Ascending aorta (tissue), 2 donors: ENCODE measurements at regions not wholly inside any gene's neighbourhood (a gene's known extent, or its start where the extent isn't known, plus 50 kb on each side); places are given as distances from the start of the nearest gene placed in this dataset.

Source experiments
- DNase-seq, 2 donors: peaks; one replicate each; pipeline ENCODE4 v3.0.0-alpha.2; 2019; ENCODE audit warnings: low spot score in 2 of 2
- H3K27ac ChIP-seq, 2 donors: fragments of 200-600 bp; sonication (generic); one replicate each; pipeline ENCODE4 v1.5.1; 2016 to 2017; ENCODE audit warnings: mild to moderate bottlenecking in 1 of 2
- H3K27me3 ChIP-seq: fragments of 200-600 bp; sonication (generic); one replicate; pipeline ENCODE4 v1.5.1; 2017
- H3K36me3 ChIP-seq, 2 donors: fragments of 200-600 bp; sonication (generic); one replicate each; pipeline ENCODE4 v1.5.1; 2016
- H3K4me1 ChIP-seq, 2 donors: fragments of 200-600 bp; sonication (generic); one replicate each; pipeline ENCODE4 v1.5.1; 2016 to 2017; ENCODE audit warnings: mild to moderate bottlenecking in 1 of 2
- H3K4me3 ChIP-seq, 2 donors: fragments of 200-600 bp; sonication (generic); one replicate each; pipeline ENCODE4 v1.5.1; 2016 to 2017; ENCODE audit warnings: mild to moderate bottlenecking in 1 of 2
- H3K9me3 ChIP-seq, 2 donors: fragments of 200-600 bp; sonication (generic); one replicate each; pipeline ENCODE4 v1.5.1; 2016
- CTCF ChIP-seq, 3 experiments: fragments of 200-600 bp in 2 of 3; fragments of 450-650 bp in 1 of 3; sonication (generic) in 2 of 3; IDR thresholded peaks; one replicate each; pipeline ENCODE4 v1.5.1; 2016 to 2019; ENCODE audit warnings: antibody characterized with exemption in 3 of 3, mild to moderate bottlenecking in 1 of 3, moderate library complexity in 1 of 3
- intact Hi-C: fragments of 100-400 bp; cut with DNase I; formaldehyde crosslinking; loops from one replicate; pipeline ENCODE4 v1.15.1; 2023

GRCh38 chr9:26310294-26310693 is 582.3 kb downstream of the CAAP1 start:
- DNase-seq = no peak
- H3K27me3 ChIP-seq = no peaks in the 10 kb centered on the region
- no peak for TF ChIP-seq CTCF (IDR thresholded peaks at IDR 0.05)
- intact Hi-C loops = no loop called here
- no peaks in the 10 kb centered on the region for H3K4me1 ChIP-seq
- no peak overlapping the region for H3K27ac ChIP-seq
- H3K36me3 ChIP-seq = no peaks in the 10 kb centered on the region
- no peak overlapping the region for H3K4me3 ChIP-seq
- no peaks in the 10 kb centered on the region for H3K9me3 ChIP-seq

- no peak overlapping the region for H3K4me3 ChIP-seq
- intact Hi-C loops = no loop called here
- H3K4me1 ChIP-seq = no peaks in the 10 kb centered on the region
- no peaks in the 10 kb centered on the region for H3K36me3 ChIP-seq
- no peaks in the 10 kb centered on the region for H3K9me3 ChIP-seq
- DNase-seq = no peak
- no peaks in the 10 kb centered on the region for H3K27me3 ChIP-seq
- no peak for TF ChIP-seq CTCF (IDR thresholded peaks at IDR 0.05)
- H3K27ac ChIP-seq = no peak overlapping the region
These were observed 584.3 kb downstream of the CAAP1 start for GRCh38 chr9:26308328-26308727.

- no peak overlapping the region for H3K27ac ChIP-seq
- DNase-seq = no peak
- TF ChIP-seq CTCF (IDR thresholded peaks at IDR 0.05) = no peak
- no peaks in the 10 kb centered on the region for H3K4me1 ChIP-seq
- intact Hi-C loops = no loop called here
- no peaks in the 10 kb centered on the region for H3K9me3 ChIP-seq
- H3K4me3 ChIP-seq = no peak overlapping the region
- H3K27me3 ChIP-seq = no peaks in the 10 kb centered on the region
- no peaks in the 10 kb centered on the region for H3K36me3 ChIP-seq
These were observed 590.9 kb downstream of the CAAP1 start for GRCh38 chr9:26301659-26302058.

- no peaks in the 10 kb centered on the region for H3K9me3 ChIP-seq
- DNase-seq = no peak
- intact Hi-C loops = no loop called here
- H3K36me3 ChIP-seq = no peaks in the 10 kb centered on the region
- no peak overlapping the region for H3K4me3 ChIP-seq
- no peaks in the 10 kb centered on the region for H3K4me1 ChIP-seq
- no peak overlapping the region for H3K27ac ChIP-seq
- H3K27me3 ChIP-seq = no peaks in the 10 kb centered on the region
- no peak for TF ChIP-seq CTCF (IDR thresholded peaks at IDR 0.05)
These were observed 591.6 kb downstream of the CAAP1 start for GRCh38 chr9:26301046-26301445.

- no peak overlapping the region for H3K27ac ChIP-seq
- no peaks in the 10 kb centered on the region for H3K27me3 ChIP-seq
- H3K36me3 ChIP-seq = no peaks in the 10 kb centered on the region
- H3K4me1 ChIP-seq = no peaks in the 10 kb centered on the region
- intact Hi-C loops = no loop called here
- H3K9me3 ChIP-seq = no peaks in the 10 kb centered on the region
- H3K4me3 ChIP-seq = no peak overlapping the region
- DNase-seq = no peak
- no peak for TF ChIP-seq CTCF (IDR thresholded peaks at IDR 0.05)
These were observed 595.6 kb downstream of the CAAP1 start for GRCh38 chr9:26296910-26297572.

GRCh38 chr9:26292943-26293342 is 599.7 kb downstream of the CAAP1 start:
- Histone ChIP-seq H3K27me3 (no peaks in the 10 kb centered on the region), H3K9me3 (peaks cover 0 to 6% of the 10 kb centered on the region in 2 donors), H3K27ac (no peak overlapping the region), H3K36me3 (no peaks in the 10 kb centered on the region), H3K4me3 (no peak overlapping the region), H3K4me1 (no peaks in the 10 kb centered on the region)
- TF ChIP-seq CTCF (IDR thresholded peaks at IDR 0.05) = no peak
- no peak for DNase-seq
- intact Hi-C loops = no loop called here
